Testis (tissue), 2 donors: ENCODE measurements at regions not wholly inside any gene's neighbourhood (a gene's known extent, or its start where the extent isn't known, plus 50 kb on each side); places are given as distances from the start of the nearest gene placed in this dataset.

Experiments
- POLR2A ChIP-seq: fragments of 450-650 bp; IDR thresholded peaks from one replicate; pipeline ENCODE4 v1.6.1; 2017; ENCODE audit warnings: antibody characterized with exemption, mild to moderate bottlenecking, moderate library complexity
- TF ChIP-seq, protein P1 (sequence below), 3 experiments: fragments of 450-650 bp in 2 of 3; fragments of 200-600 bp in 1 of 3; sonication (generic) in 1 of 3; IDR thresholded peaks; one replicate each; pipeline ENCODE4 v1.5.1; 2016 to 2019; ENCODE audit warnings: antibody characterized with exemption in 3 of 3, mild to moderate bottlenecking in 2 of 3, moderate library complexity in 1 of 3

DNA sequence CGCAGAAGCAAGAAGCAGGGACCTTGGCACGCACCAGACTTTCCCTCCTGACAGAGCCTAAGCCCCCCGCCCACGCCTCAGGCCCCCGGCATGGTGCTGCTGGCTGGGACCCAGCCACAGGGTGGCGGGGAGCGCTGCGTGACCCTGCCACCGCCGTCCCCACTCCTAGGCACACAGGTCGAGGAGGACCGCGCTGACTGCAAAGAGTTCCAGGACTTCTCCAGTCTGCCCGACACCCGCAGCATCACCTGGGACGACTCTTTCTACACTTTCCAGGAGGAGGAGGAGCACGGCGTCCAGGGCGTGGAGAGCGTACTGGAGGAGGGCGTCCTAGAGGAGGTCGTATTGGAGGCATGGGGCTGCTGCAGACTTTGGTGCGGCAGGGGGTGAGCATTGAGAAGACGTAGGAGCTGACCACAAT lies 103.7 kb downstream of the TRIM51G start:
- TF ChIP-seq, protein P1, sequence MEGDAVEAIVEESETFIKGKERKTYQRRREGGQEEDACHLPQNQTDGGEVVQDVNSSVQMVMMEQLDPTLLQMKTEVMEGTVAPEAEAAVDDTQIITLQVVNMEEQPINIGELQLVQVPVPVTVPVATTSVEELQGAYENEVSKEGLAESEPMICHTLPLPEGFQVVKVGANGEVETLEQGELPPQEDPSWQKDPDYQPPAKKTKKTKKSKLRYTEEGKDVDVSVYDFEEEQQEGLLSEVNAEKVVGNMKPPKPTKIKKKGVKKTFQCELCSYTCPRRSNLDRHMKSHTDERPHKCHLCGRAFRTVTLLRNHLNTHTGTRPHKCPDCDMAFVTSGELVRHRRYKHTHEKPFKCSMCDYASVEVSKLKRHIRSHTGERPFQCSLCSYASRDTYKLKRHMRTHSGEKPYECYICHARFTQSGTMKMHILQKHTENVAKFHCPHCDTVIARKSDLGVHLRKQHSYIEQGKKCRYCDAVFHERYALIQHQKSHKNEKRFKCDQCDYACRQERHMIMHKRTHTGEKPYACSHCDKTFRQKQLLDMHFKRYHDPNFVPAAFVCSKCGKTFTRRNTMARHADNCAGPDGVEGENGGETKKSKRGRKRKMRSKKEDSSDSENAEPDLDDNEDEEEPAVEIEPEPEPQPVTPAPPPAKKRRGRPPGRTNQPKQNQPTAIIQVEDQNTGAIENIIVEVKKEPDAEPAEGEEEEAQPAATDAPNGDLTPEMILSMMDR (IDR thresholded peaks at IDR 0.05): no peak
- TF ChIP-seq POLR2A: no peak
